Loucy (cell line): ENCODE measurements at regions not wholly inside any gene's neighbourhood (a gene's known extent, or its start where the extent isn't known, plus 50 kb on each side); places are given as distances from the start of the nearest gene placed in this dataset.

Experiments
- EZH2phosphoT487 ChIP-seq: fragments of 200-600 bp; IDR thresholded peaks from 2 replicates; pipeline ENCODE4 v1.6.1; 2018; ENCODE audit warnings: antibody characterized with exemption, mild to moderate bottlenecking, moderate library complexity, borderline replicate concordance
- TF ChIP-seq, protein P1 (sequence below): fragments of 200-600 bp; sonication (generic); conservative IDR thresholded peaks from 2 replicates; pipeline ENCODE4 v1.5.1; 2014; ENCODE audit warnings: mild to moderate bottlenecking, antibody characterized with exemption, low read length

DNA sequence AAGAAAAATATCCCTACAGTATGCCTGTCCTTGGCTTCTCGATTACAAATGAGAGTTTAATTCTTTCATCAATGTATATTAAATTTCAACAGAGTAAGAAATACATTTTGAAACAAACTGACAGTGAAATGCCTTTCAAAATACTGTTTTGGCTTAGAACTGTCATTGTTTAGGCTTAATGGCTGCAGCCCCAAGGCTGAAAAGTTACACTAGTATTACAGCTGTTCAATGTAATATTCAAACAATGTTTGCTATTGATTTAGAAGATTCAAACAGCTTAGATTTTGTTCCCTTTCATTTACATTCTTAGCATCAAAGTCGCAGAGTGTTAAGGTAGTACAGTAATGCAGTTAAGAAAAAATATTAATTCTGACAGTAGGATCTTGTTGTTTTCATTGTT, 882.9 kb upstream of the ADGRL2 start:
- TF ChIP-seq, protein P1, sequence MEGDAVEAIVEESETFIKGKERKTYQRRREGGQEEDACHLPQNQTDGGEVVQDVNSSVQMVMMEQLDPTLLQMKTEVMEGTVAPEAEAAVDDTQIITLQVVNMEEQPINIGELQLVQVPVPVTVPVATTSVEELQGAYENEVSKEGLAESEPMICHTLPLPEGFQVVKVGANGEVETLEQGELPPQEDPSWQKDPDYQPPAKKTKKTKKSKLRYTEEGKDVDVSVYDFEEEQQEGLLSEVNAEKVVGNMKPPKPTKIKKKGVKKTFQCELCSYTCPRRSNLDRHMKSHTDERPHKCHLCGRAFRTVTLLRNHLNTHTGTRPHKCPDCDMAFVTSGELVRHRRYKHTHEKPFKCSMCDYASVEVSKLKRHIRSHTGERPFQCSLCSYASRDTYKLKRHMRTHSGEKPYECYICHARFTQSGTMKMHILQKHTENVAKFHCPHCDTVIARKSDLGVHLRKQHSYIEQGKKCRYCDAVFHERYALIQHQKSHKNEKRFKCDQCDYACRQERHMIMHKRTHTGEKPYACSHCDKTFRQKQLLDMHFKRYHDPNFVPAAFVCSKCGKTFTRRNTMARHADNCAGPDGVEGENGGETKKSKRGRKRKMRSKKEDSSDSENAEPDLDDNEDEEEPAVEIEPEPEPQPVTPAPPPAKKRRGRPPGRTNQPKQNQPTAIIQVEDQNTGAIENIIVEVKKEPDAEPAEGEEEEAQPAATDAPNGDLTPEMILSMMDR, result no peak
- no peak for TF ChIP-seq EZH2phosphoT487
